ENCODE measurements at regions not wholly inside any gene's neighbourhood (a gene's known extent, or its start where the extent isn't known, plus 50 kb on each side); places are given as distances from the start of the nearest gene placed in this dataset.
"Not testable (repeated sequence)": the region's sequence is repeated elsewhere in the genome, so short reads cannot be mapped to it uniquely, and the experiment has no call there.

- 55 to 63% methylated on average over 4 of the region's 4 CpGs for WGBS, 2 donors
- no peaks in the 10 kb centered on the region for H3K9me3 ChIP-seq
- no peak for DNase-seq
Observed at GRCh38 chr2:123451542-123451941, 573.5 kb upstream of the CNTNAP5 start.

DNA sequence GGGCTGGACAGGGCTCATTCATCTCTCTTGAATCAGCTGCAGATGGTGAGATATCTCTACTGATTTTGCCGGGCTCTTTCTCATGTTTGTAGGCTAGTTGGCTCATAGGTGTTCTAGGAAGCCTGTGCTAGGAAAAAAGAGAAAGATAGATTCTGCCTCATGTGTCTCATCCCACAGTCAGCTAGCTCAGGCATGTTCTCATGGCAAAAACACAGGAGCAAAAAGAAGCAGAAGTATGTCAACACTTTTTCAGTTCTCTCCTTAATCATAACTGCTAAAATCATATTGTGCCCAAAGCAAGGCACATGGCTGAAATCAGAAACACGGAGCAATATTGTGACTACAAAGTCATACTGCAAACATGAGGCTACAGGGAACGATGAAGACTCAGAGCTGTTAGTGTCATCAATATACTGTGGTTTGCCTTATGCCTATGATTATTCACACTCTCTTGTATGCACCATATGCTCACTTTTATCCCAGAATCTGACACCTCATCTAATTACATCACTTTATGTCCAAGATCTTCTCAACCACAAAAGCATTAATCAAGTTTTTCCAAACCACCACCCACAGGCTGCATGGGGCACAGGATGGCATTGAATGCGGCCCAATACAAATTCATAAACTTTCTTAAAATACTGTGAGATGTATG is 571.9 kb upstream of the CNTNAP5 start:
- WGBS, 2 donors, result 85 to 86% methylated on average over 4 of the region's 4 CpGs
- Histone ChIP-seq H3K4me3 (no peak overlapping the region), H3K27me3 (no peaks in the 10 kb centered on the region), H3K9me3 (no peaks in the 10 kb centered on the region), H3K36me3 (ENCODE audit: low read depth, missing control alignments) (no peaks in the 10 kb centered on the region), H3K27ac (no peak overlapping the region), H3K4me1 (no peaks in the 10 kb centered on the region)
- intact Hi-C loops (cut with DNase I; ENCODE audit: low total_unique reads), result no loop called here
- TF ChIP-seq, protein P1, sequence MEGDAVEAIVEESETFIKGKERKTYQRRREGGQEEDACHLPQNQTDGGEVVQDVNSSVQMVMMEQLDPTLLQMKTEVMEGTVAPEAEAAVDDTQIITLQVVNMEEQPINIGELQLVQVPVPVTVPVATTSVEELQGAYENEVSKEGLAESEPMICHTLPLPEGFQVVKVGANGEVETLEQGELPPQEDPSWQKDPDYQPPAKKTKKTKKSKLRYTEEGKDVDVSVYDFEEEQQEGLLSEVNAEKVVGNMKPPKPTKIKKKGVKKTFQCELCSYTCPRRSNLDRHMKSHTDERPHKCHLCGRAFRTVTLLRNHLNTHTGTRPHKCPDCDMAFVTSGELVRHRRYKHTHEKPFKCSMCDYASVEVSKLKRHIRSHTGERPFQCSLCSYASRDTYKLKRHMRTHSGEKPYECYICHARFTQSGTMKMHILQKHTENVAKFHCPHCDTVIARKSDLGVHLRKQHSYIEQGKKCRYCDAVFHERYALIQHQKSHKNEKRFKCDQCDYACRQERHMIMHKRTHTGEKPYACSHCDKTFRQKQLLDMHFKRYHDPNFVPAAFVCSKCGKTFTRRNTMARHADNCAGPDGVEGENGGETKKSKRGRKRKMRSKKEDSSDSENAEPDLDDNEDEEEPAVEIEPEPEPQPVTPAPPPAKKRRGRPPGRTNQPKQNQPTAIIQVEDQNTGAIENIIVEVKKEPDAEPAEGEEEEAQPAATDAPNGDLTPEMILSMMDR (IDR thresholded peaks at IDR 0.05), result no peak
- TF ChIP-seq POLR2A (IDR thresholded peaks at IDR 0.05), result no peak
- no peak for DNase-seq

More at GRCh38 chr2:123451542-123451941, 573.5 kb upstream of the CNTNAP5 start:
- Histone ChIP-seq H3K27me3 (no peaks in the 10 kb centered on the region), H3K4me3 (no peak overlapping the region), H3K36me3 (ENCODE audit: low read depth, missing control alignments) (no peaks in the 10 kb centered on the region), H3K27ac (no peak overlapping the region), H3K4me1 (no peaks in the 10 kb centered on the region)
- TF ChIP-seq, protein P1 (IDR thresholded peaks at IDR 0.05), result no peak
- no peak for TF ChIP-seq POLR2A (IDR thresholded peaks at IDR 0.05)
- intact Hi-C loops (cut with DNase I; ENCODE audit: low total_unique reads), result no loop called here

DNA sequence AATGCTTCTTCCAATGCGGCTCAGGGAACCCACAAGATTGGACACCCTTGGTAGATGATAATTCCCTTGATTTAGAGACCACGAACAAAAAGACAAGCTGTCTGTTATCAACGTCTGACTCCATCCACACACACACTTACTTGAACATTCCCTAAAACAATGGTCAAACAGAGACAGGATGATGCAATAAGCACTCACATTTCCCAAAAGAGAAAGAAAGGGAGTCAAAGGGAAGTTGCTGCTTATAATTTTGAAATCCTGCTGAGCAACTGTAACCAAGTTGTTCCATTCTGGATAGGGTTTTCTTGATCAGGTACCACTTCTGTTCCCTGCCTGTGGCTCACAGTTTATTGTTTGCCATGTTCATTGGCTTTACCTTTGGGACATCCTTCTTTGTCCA is 571.3 kb upstream of the CNTNAP5 start:
- Histone ChIP-seq H3K27ac (no peak overlapping the region), H3K9me3 (no peaks in the 10 kb centered on the region), H3K27me3 (no peaks in the 10 kb centered on the region), H3K36me3 (ENCODE audit: low read depth, missing control alignments) (no peaks in the 10 kb centered on the region), H3K4me1 (no peaks in the 10 kb centered on the region), H3K4me3 (no peak overlapping the region)
- no peak for DNase-seq
- intact Hi-C loops (cut with DNase I; ENCODE audit: low total_unique reads), result no loop called here
- TF ChIP-seq, protein P1 (IDR thresholded peaks at IDR 0.05), result no peak
- no peak for TF ChIP-seq POLR2A (IDR thresholded peaks at IDR 0.05)
- 82 to 85% methylated on average over 3 of the region's 3 CpGs for WGBS, 2 donors

DNA sequence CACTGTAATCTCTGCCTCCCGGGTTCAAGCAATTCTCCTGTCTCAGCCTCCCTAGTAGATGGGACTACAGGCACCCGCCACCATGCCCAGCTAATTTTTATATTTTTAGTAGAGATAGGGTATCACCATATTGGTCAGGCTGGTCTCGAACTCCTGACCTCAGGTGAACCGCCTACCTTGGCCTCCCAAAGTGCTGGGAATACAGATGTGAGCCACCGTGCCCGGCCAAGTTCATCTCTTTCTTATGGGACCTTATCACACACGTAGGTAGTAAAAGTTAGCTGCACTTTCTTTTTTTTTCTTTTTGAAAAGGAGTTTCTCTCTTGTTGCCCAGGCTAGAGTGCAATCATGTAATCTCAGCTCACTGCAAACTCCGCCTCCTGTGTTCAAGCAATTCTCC is 569.9 kb upstream of the CNTNAP5 start:
- H3K27ac ChIP-seq; DNase-seq; intact Hi-C loops (cut with DNase I; ENCODE audit: low total_unique reads); H3K4me3 ChIP-seq; H3K9me3 ChIP-seq; H3K27me3 ChIP-seq; H3K4me1 ChIP-seq; H3K36me3 ChIP-seq (ENCODE audit: low read depth, missing control alignments): not testable (repeated sequence)
- 91 to 94% methylated on average over 8 of the region's 8 CpGs for WGBS, 2 donors

GRCh38 chr2:123456416-123456815 is 568.7 kb upstream of the CNTNAP5 start:
- intact Hi-C loops (cut with DNase I; ENCODE audit: low total_unique reads), result no loop called here
- TF ChIP-seq POLR2A (IDR thresholded peaks at IDR 0.05), result no peak
- TF ChIP-seq, protein P1 (IDR thresholded peaks at IDR 0.05), result no peak
- Histone ChIP-seq H3K27me3 (no peaks in the 10 kb centered on the region), H3K4me1 (no peaks in the 10 kb centered on the region), H3K4me3 (no peak overlapping the region), H3K36me3 (ENCODE audit: low read depth, missing control alignments) (no peaks in the 10 kb centered on the region), H3K27ac (no peak overlapping the region), H3K9me3 (no peaks in the 10 kb centered on the region)
- DNase-seq, result no peak
- 84 to 85% methylated on average over 2 of the region's 2 CpGs for whole genome bisulfite sequencing, 2 donors
